Prostate gland (tissue), 2 donors: ENCODE measurements at regions not wholly inside any gene's neighbourhood (a gene's known extent, or its start where the extent isn't known, plus 50 kb on each side); places are given as distances from the start of the nearest gene placed in this dataset.

Source experiments
- DNase-seq: peaks from one replicate; pipeline ENCODE4 v3.0.0-alpha.2; 2019; ENCODE audit warnings: low spot score
- H3K27ac ChIP-seq, 2 donors: fragments of 200-600 bp; sonication (generic); 2 replicates each; pipeline ENCODE4 v1.5.1; 2017 to 2019
- H3K27me3 ChIP-seq: fragments of 200-600 bp; sonication (generic); replicated peaks from 2 replicates; pipeline ENCODE4 v1.5.1; 2019; ENCODE audit not compliant: insufficient read depth
- H3K36me3 ChIP-seq, 2 donors: fragments of 200-600 bp; sonication (generic); 1 replicate in 1 of 2; 2 replicates in 1 of 2; pipeline versions ENCODE4 v1.5.1 to v1.8.1; 2017 to 2019
- H3K4me1 ChIP-seq: fragments of 200-600 bp; sonication (generic); replicated peaks from 2 replicates; pipeline ENCODE4 v1.5.1; 2019
- H3K4me3 ChIP-seq, 2 donors: fragments of 200-600 bp; sonication (generic); 2 replicates each; pipeline ENCODE4 v1.5.1; 2017 to 2019
- H3K9me3 ChIP-seq: fragments of 200-600 bp; sonication (generic); 2 replicates; pipeline ENCODE4 v1.5.1; 2017
- POLR2A ChIP-seq: fragments of 450-650 bp; IDR thresholded peaks from one replicate; pipeline ENCODE4 v1.6.1; 2016; ENCODE audit warnings: antibody characterized with exemption, mild to moderate bottlenecking
- POLR2AphosphoS5 ChIP-seq: sonication (generic); formaldehyde crosslinking; IDR thresholded peaks from one replicate; pipeline ENCODE4 v1.6.1; 2017; ENCODE audit warnings: antibody characterized with exemption
- WGBS: methylation state at CpG from one replicate; pipeline ENCODE4 v1.1.5; 2018; 5-methylcytosine and 5-hydroxymethylcytosine counted together
- intact Hi-C: fragments of 100-400 bp; cut with DNase I; formaldehyde crosslinking; loops from one replicate; pipeline ENCODE4 v1.14.2; 2022
- TF ChIP-seq, protein P1 (sequence below), 4 experiments: fragments of 200-600 bp in 2 of 4; fragments of 450-650 bp in 2 of 4; sonication (generic) in 2 of 4; IDR thresholded peaks; 1 replicate in 3 of 4; 2 replicates in 1 of 4; pipeline ENCODE4 v1.5.1; 2016 to 2019; ENCODE audit warnings: antibody characterized with exemption in 4 of 4, mild to moderate bottlenecking in 2 of 4, moderate library complexity in 2 of 4

DNA sequence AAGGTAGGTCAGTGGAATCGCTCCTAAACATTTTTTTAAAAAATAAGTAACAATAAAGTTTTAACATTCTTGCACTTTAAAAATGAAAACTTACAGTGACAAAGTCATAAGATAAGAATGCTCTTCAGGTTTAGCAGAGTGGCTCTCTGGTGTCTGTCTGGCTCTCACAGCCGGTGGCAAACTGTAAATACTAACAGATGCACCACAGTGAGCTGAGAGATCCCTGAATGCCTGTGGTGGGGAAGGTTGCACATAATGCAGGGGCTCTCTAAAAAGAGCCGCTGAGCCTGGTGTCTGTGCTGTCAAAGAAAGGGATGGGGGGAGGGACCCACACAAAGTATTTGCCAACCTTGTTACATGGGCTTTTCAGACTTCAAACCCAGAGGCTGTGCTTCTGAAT is 498.3 kb downstream of the CCSER2 start:
- intact Hi-C loops, result no loop called here
- DNase-seq, result no peak
- no peak overlapping the region for H3K4me3 ChIP-seq
- no peaks in the 10 kb centered on the region for H3K27me3 ChIP-seq
- WGBS, result 59% methylated on average over 3 of the region's 3 CpGs
- H3K36me3 ChIP-seq, result no peaks in the 10 kb centered on the region
- TF ChIP-seq POLR2A (no peak), POLR2AphosphoS5 (no peak)
- TF ChIP-seq, protein P1, sequence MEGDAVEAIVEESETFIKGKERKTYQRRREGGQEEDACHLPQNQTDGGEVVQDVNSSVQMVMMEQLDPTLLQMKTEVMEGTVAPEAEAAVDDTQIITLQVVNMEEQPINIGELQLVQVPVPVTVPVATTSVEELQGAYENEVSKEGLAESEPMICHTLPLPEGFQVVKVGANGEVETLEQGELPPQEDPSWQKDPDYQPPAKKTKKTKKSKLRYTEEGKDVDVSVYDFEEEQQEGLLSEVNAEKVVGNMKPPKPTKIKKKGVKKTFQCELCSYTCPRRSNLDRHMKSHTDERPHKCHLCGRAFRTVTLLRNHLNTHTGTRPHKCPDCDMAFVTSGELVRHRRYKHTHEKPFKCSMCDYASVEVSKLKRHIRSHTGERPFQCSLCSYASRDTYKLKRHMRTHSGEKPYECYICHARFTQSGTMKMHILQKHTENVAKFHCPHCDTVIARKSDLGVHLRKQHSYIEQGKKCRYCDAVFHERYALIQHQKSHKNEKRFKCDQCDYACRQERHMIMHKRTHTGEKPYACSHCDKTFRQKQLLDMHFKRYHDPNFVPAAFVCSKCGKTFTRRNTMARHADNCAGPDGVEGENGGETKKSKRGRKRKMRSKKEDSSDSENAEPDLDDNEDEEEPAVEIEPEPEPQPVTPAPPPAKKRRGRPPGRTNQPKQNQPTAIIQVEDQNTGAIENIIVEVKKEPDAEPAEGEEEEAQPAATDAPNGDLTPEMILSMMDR (IDR thresholded peaks at IDR 0.05), result no peak
- no peaks in the 10 kb centered on the region for H3K9me3 ChIP-seq
- H3K27ac ChIP-seq, result no peak overlapping the region
- H3K4me1 ChIP-seq, result no peaks in the 10 kb centered on the region

DNA sequence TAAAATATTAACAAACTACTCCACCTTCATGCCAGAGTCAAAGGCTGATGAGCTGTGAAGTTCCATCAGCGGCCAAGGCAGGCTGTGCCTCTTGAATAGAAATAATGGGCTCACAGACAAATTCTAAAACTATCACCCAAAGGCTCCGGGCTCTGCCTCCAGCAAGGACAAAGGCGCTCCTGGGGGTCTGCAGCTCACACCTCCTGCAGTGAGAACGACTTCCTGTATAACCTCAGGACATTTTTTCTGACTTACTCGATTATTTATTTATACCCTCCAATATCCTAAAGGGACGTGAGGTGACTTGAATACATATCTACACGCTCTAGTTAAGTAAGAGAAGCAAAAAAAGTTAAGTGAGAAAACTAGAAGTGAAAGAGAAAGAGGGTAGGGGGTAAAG is 500.7 kb downstream of the CCSER2 start:
- no peak for TF ChIP-seq POLR2A
- TF ChIP-seq, protein P1 (IDR thresholded peaks at IDR 0.05), result no peak
- TF ChIP-seq POLR2AphosphoS5, result no peak
- no peak for DNase-seq
- intact Hi-C loops, result no loop called here
- H3K4me1 ChIP-seq, result no peaks in the 10 kb centered on the region
- no peak overlapping the region for H3K4me3 ChIP-seq
- no peak overlapping the region for H3K27ac ChIP-seq
- no peaks in the 10 kb centered on the region for H3K27me3 ChIP-seq
- 74% methylated on average over 7 of the region's 7 CpGs for WGBS
- H3K9me3 ChIP-seq, result no peaks in the 10 kb centered on the region
- no peaks in the 10 kb centered on the region for H3K36me3 ChIP-seq

DNA sequence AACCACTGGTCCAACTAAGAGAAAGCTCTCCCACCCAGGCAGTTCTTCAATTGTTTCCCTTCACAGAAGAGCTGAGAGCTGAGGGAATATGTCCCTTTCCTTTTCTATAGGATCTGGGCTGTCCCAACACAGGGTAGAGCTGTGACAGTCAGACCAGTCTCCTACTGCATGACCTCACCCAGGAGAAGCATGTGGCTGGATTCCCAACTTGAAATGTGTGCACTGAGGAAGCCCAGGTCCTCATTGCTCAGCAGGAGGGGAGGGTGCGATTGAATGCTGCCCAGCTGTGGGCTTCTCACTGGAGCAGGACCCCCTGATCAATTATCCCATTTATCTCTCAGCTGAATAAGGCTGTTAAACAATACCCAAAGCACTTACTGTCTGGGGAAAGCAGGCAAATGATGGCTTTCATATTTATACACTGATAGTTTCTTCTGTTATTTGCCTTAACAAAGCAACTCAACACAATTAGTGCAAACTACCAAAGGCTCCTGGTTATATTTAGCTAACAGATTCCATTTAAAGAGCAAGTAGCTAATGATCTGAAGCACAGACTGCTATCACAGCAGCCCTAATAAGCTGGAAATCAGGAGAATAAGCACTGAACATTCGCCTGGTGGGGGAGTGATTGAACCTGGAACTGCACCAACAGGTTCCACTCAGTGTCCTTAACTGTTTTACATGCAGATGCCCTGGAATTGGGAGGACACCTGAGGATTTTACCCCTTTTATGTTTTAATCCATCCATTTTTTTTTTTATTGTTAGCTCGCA is 508.8 kb downstream of the CCSER2 start:
- no peaks in the 10 kb centered on the region for H3K4me1 ChIP-seq
- no peaks in the 10 kb centered on the region for H3K9me3 ChIP-seq
- TF ChIP-seq, protein P1 (IDR thresholded peaks at IDR 0.05), result no peak
- no peak for TF ChIP-seq POLR2A
- no peak for TF ChIP-seq POLR2AphosphoS5
- DNase-seq, result no peak
- 62% methylated on average over 3 of the region's 3 CpGs for WGBS
- H3K27ac ChIP-seq, result no peak overlapping the region
- no peak overlapping the region for H3K4me3 ChIP-seq
- H3K36me3 ChIP-seq, result no peaks in the 10 kb centered on the region
- H3K27me3 ChIP-seq, result peaks cover 2% of the 10 kb centered on the region
- intact Hi-C loops, result no loop called here

DNA sequence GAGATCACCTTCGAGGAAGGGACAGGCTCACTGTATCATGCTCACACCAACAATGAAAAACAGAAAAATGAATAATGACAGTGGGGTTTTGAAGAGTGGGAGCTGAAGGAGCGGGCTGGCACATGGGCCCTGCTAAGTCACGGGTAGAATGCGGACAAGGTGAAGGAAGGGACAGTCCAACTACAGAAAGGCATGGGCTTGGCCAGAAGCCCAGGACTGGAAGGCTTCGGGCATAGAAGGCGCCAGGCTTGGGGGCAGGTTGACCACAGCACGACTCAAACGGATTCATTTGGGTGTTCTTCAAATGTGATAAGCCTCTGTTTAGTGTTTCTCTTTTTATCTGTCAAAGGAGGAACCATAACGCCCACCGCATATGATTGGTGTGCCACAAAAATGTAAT is 509.5 kb downstream of the CCSER2 start:
- H3K27ac ChIP-seq, result no peak overlapping the region
- no peak for TF ChIP-seq POLR2AphosphoS5
- TF ChIP-seq, protein P1 (IDR thresholded peaks at IDR 0.05), result no peak
- TF ChIP-seq POLR2A, result no peak
- H3K4me3 ChIP-seq, result no peak overlapping the region
- no peak for DNase-seq
- intact Hi-C loops, result no loop called here
- WGBS, result 51% methylated on average over 10 of the region's 10 CpGs
- peaks cover 2% of the 10 kb centered on the region for H3K27me3 ChIP-seq
- no peaks in the 10 kb centered on the region for H3K4me1 ChIP-seq
- no peaks in the 10 kb centered on the region for H3K36me3 ChIP-seq
- H3K9me3 ChIP-seq, result no peaks in the 10 kb centered on the region

DNA sequence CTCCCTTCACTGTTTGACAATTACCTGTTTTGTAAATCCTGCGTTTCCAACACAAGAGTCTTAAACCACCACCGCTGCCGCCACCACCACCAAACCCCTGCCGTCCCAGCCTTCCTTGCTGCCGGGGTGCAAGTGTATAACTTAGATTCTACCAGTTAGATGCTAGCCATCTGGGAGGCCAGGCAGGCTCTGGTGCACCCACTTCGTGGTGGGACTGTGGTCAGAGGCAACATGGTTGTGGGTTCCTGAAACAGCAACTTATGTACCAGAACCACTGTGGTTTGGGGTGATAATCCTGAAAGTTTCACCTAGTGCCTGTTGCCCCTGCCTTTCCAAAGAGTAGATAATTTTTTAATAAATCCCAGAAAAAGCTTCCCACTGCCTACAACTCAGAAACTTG is 510.5 kb downstream of the CCSER2 start:
- intact Hi-C loops, result no loop called here
- H3K36me3 ChIP-seq, result no peaks in the 10 kb centered on the region
- no peak for DNase-seq
- H3K9me3 ChIP-seq, result no peaks in the 10 kb centered on the region
- H3K27me3 ChIP-seq, result peaks cover 2% of the 10 kb centered on the region
- no peak for TF ChIP-seq POLR2AphosphoS5
- TF ChIP-seq, protein P1 (IDR thresholded peaks at IDR 0.05), result no peak
- TF ChIP-seq POLR2A, result no peak
- no peak overlapping the region for H3K4me3 ChIP-seq
- no peak overlapping the region for H3K27ac ChIP-seq
- 89% methylated on average over 6 of the region's 6 CpGs for WGBS
- H3K4me1 ChIP-seq, result no peaks in the 10 kb centered on the region
